ENCODE measurements at regions not wholly inside any gene's neighbourhood (a gene's known extent, or its start where the extent isn't known, plus 50 kb on each side); places are given as distances from the start of the nearest gene placed in this dataset.

DNA sequence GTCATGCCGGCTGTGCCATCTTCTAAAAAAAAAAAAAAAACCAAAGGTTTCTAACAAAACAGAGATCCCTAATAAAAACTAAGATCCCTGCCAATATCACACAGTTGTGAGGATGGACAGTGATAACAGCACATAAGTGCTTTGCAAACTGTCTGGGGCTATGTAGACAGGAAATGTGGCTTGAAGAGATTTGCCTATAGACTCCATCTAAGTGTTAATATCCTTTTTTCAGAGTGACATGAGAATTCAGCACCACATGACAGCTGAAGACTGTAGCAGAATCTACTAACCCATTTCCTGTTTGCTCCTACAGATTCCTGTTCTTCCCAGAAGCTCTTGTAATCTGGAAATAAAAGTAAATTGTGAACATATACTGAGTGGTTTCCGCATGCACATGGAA is 215.4 kb downstream of the KDR start:
- Histone ChIP-seq H3K27me3 (ENCODE audit: low read length) (no peaks in the 10 kb centered on the region), H2AFZ (ENCODE audit: low read length) (no peak overlapping the region), H3K4me1 (ENCODE audit: insufficient read depth, low read length) (peaks cover 30% of the 10 kb centered on the region), H3K79me2 (ENCODE audit: low read length) (no peaks in the 10 kb centered on the region), H3K4me2 (ENCODE audit: low read length) (no peak overlapping the region), H3K9me3 (ENCODE audit: low read length) (no peaks in the 10 kb centered on the region; the same call in 1 of the 2 replicates), H3K9me2 (replicated peaks; ENCODE audit: low read length) (no peaks in the 10 kb centered on the region), H3K4me3 (ENCODE audit: low read length) (no peak overlapping the region), H4K20me1 (ENCODE audit: low read length) (no peaks in the 10 kb centered on the region), H3F3A (ENCODE audit: low read length, unreplicated experiment) (no peaks in the 10 kb centered on the region), H3K9ac (ENCODE audit: low read length) (no peak overlapping the region), H3K36me3 (ENCODE audit: low read depth, low read length) (no peaks in the 10 kb centered on the region), H3K27ac (ENCODE audit: low read length) (no peak overlapping the region)
- no peak for DNase-seq
- intact Hi-C loops (cut with micrococcal nuclease), result no loop called here
- POLR2A ChIA-PET (ENCODE audit: unreplicated experiment), result no interaction called here
- TF ChIP-seq EZH2phosphoT487 (IDR thresholded peaks at IDR 0.05; ENCODE audit: borderline replicate concordance, low read length) (no peak), EZH2 (IDR thresholded peaks at IDR 0.05; ENCODE audit: low read length, unreplicated experiment) (no peak)
- TF ChIP-seq, protein P1, sequence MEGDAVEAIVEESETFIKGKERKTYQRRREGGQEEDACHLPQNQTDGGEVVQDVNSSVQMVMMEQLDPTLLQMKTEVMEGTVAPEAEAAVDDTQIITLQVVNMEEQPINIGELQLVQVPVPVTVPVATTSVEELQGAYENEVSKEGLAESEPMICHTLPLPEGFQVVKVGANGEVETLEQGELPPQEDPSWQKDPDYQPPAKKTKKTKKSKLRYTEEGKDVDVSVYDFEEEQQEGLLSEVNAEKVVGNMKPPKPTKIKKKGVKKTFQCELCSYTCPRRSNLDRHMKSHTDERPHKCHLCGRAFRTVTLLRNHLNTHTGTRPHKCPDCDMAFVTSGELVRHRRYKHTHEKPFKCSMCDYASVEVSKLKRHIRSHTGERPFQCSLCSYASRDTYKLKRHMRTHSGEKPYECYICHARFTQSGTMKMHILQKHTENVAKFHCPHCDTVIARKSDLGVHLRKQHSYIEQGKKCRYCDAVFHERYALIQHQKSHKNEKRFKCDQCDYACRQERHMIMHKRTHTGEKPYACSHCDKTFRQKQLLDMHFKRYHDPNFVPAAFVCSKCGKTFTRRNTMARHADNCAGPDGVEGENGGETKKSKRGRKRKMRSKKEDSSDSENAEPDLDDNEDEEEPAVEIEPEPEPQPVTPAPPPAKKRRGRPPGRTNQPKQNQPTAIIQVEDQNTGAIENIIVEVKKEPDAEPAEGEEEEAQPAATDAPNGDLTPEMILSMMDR (conservative IDR thresholded peaks at IDR 0.05; ENCODE audit: low read depth, low read length), result no peak
- CTCF ChIA-PET, result no interaction called here
- no TSS peak for BruUV-seq (replicated peaks)
- no peak for ATAC-seq

DNA sequence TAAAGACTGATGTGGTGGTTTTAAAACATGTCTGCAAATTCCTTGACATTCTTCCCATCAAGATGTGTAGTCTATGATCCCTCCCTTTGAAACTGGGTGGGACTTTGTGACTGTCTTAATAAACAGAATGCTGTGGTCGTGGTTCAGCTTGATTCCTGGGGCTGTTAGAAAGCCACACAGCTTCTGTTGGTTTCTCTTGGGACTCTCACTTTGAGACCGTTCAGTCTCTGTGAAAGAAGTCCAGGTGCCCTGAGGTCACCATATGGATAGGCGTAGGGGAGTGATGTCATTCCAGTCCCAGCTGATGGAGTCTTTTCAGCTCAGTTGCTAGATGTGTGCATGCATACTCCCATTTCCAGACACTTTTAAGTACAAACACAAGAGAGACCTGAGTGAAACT is 216.6 kb downstream of the KDR start:
- Histone ChIP-seq H3K9me2 (replicated peaks; ENCODE audit: low read length) (no peaks in the 10 kb centered on the region), H3K9ac (ENCODE audit: low read length) (no peak overlapping the region), H3K27me3 (ENCODE audit: low read length) (no peaks in the 10 kb centered on the region), H3K36me3 (ENCODE audit: low read depth, low read length) (no peaks in the 10 kb centered on the region), H4K20me1 (ENCODE audit: low read length) (no peaks in the 10 kb centered on the region), H3K4me3 (ENCODE audit: low read length) (no peak overlapping the region), H3K27ac (ENCODE audit: low read length) (no peak overlapping the region), H3K79me2 (ENCODE audit: low read length) (no peaks in the 10 kb centered on the region), H3K4me2 (ENCODE audit: low read length) (no peak overlapping the region), H2AFZ (ENCODE audit: low read length) (no peak overlapping the region), H3F3A (ENCODE audit: low read length, unreplicated experiment) (no peaks in the 10 kb centered on the region), H3K4me1 (ENCODE audit: insufficient read depth, low read length) (peaks cover 20% of the 10 kb centered on the region), H3K9me3 (ENCODE audit: low read length) (no peaks in the 10 kb centered on the region; the same call in 1 of the 2 replicates)
- intact Hi-C loops (cut with micrococcal nuclease), result no loop called here
- CTCF ChIA-PET, result no interaction called here
- BruUV-seq (replicated peaks), result no TSS peak
- ATAC-seq (no peak), DNase-seq (no peak)
- POLR2A ChIA-PET (ENCODE audit: unreplicated experiment), result no interaction called here
- no peak for TF ChIP-seq EZH2phosphoT487 (IDR thresholded peaks at IDR 0.05; ENCODE audit: borderline replicate concordance, low read length)
- no peak for TF ChIP-seq EZH2 (IDR thresholded peaks at IDR 0.05; ENCODE audit: low read length, unreplicated experiment)
- TF ChIP-seq, protein P1 (conservative IDR thresholded peaks at IDR 0.05; ENCODE audit: low read depth, low read length), result no peak

DNA sequence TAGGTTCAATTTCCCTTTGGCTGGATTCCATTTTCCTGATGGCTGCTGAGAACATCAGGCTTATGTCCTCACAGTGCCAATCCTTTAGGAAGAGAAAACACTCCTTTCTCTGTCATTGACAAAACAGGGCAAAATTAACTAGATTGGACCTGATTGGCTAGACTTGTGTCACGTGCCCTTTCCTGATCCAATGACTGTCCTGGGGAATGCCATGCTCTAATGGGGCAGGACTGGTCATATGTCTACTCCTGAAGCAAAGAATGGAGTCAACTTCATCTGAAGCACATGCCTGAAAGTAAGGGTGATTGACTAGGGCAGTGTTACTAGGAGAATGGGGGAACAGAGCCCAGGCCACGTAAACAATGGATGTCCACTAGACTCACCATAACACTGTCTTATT is 220.4 kb downstream of the KDR start:
- Histone ChIP-seq H3K79me2 (ENCODE audit: low read length) (no peaks in the 10 kb centered on the region), H3K4me1 (ENCODE audit: insufficient read depth, low read length) (peaks cover 18% of the 10 kb centered on the region), H3K9me3 (ENCODE audit: low read length) (no peaks in the 10 kb centered on the region; the same call in 1 of the 2 replicates), H3F3A (ENCODE audit: low read length, unreplicated experiment) (no peaks in the 10 kb centered on the region), H3K9me2 (replicated peaks; ENCODE audit: low read length) (no peaks in the 10 kb centered on the region), H3K27me3 (ENCODE audit: low read length) (no peaks in the 10 kb centered on the region), H3K27ac (ENCODE audit: low read length) (no peak overlapping the region), H3K4me2 (ENCODE audit: low read length) (no peak overlapping the region), H3K36me3 (ENCODE audit: low read depth, low read length) (no peaks in the 10 kb centered on the region), H4K20me1 (ENCODE audit: low read length) (no peaks in the 10 kb centered on the region), H3K9ac (ENCODE audit: low read length) (no peak overlapping the region), H2AFZ (ENCODE audit: low read length) (no peak overlapping the region), H3K4me3 (ENCODE audit: low read length) (no peak overlapping the region)
- BruUV-seq (replicated peaks), result no TSS peak
- CTCF ChIA-PET, result no interaction called here
- POLR2A ChIA-PET (ENCODE audit: unreplicated experiment), result no interaction called here
- TF ChIP-seq, protein P1 (conservative IDR thresholded peaks at IDR 0.05; ENCODE audit: low read depth, low read length), result no peak
- TF ChIP-seq EZH2 (IDR thresholded peaks at IDR 0.05; ENCODE audit: low read length, unreplicated experiment) (no peak), EZH2phosphoT487 (IDR thresholded peaks at IDR 0.05; ENCODE audit: borderline replicate concordance, low read length) (no peak)
- intact Hi-C loops (cut with micrococcal nuclease), result no loop called here
- no peak for DNase-seq
- no peak for ATAC-seq

All from PC-3 (cell line).